ENCODE measurements at regions not wholly inside any gene's neighbourhood (a gene's known extent, or its start where the extent isn't known, plus 50 kb on each side); places are given as distances from the start of the nearest gene placed in this dataset.
"Not testable (repeated sequence)": the region's sequence is repeated elsewhere in the genome, so short reads cannot be mapped to it uniquely, and the experiment has no call there.

GRCh38 chr2:95670686-95671085 is 78.9 kb downstream of the TRIM43 start:
- no peak overlapping the region for H3K4me3 ChIP-seq (ENCODE audit: low read depth in 1 of 2, low read length in 2 of 2)
- H3K4me1 ChIP-seq (ENCODE audit: insufficient read depth, low read length): peaks cover 27% of the 10 kb centered on the region
- no peak for ATAC-seq (ENCODE audit: insufficient read depth, low read depth)
- no peaks in the 10 kb centered on the region for H4K20me1 ChIP-seq (ENCODE audit: insufficient read depth, low read length)
- no peak overlapping the region for H2AFZ ChIP-seq (ENCODE audit: low read depth, low read length)
- H3K9ac ChIP-seq (ENCODE audit: low read depth, low read length): no peak overlapping the region
- no peak for DNase-seq
- peaks cover 7% of the 10 kb centered on the region for H3K27me3 ChIP-seq (ENCODE audit: insufficient read depth, low read length, poor library complexity)
- no peak for TF ChIP-seq CTCF (IDR thresholded peaks at IDR 0.05; ENCODE audit: borderline replicate concordance, extremely low read depth, low read length, poor library complexity, severe bottlenecking)
- TF ChIP-seq EZH2 (IDR thresholded peaks at IDR 0.05; ENCODE audit: borderline replicate concordance, low read depth, low read length, severe bottlenecking): no peak
- H3K36me3 ChIP-seq (ENCODE audit: insufficient read depth, low read length): no peaks in the 10 kb centered on the region
- no peaks in the 10 kb centered on the region for H3K79me2 ChIP-seq (ENCODE audit: insufficient read depth, low read length)
- H3K9me3 ChIP-seq (ENCODE audit: insufficient read depth, low read length, severe bottlenecking): no peaks in the 10 kb centered on the region
- no peak overlapping the region for H3K4me2 ChIP-seq (ENCODE audit: insufficient read depth, low read length)
- no peak overlapping the region for H3K27ac ChIP-seq (ENCODE audit: low read length)

- H4K20me1 ChIP-seq (ENCODE audit: insufficient read depth, low read length); ATAC-seq (ENCODE audit: insufficient read depth, low read depth); H3K9me3 ChIP-seq (ENCODE audit: insufficient read depth, low read length, severe bottlenecking); H3K79me2 ChIP-seq (ENCODE audit: insufficient read depth, low read length); H2AFZ ChIP-seq (ENCODE audit: low read depth, low read length); H3K4me2 ChIP-seq (ENCODE audit: insufficient read depth, low read length); H3K9ac ChIP-seq (ENCODE audit: low read depth, low read length); H3K4me3 ChIP-seq (ENCODE audit: low read depth in 1 of 2, low read length in 2 of 2); H3K27me3 ChIP-seq (ENCODE audit: insufficient read depth, low read length, poor library complexity); H3K27ac ChIP-seq (ENCODE audit: low read length); DNase-seq; H3K36me3 ChIP-seq (ENCODE audit: insufficient read depth, low read length): not testable (repeated sequence)
- peaks cover 27% of the 10 kb centered on the region for H3K4me1 ChIP-seq (ENCODE audit: insufficient read depth, low read length)
Observed at GRCh38 chr2:95671171-95671570, 79.4 kb downstream of the TRIM43 start.

GRCh38 chr2:95671992-95672391 is 80.2 kb downstream of the TRIM43 start:
- H3K27ac ChIP-seq (ENCODE audit: low read length); H3K9me3 ChIP-seq (ENCODE audit: insufficient read depth, low read length, severe bottlenecking): not testable (repeated sequence)

GRCh38 chr2:95672500-95672899 is 80.7 kb downstream of the TRIM43 start:
- H3K27ac ChIP-seq (ENCODE audit: low read length); H3K4me2 ChIP-seq (ENCODE audit: insufficient read depth, low read length); H3K4me3 ChIP-seq (ENCODE audit: low read depth in 1 of 2, low read length in 2 of 2); H3K36me3 ChIP-seq (ENCODE audit: insufficient read depth, low read length); H3K27me3 ChIP-seq (ENCODE audit: insufficient read depth, low read length, poor library complexity); H2AFZ ChIP-seq (ENCODE audit: low read depth, low read length); DNase-seq; H3K79me2 ChIP-seq (ENCODE audit: insufficient read depth, low read length); ATAC-seq (ENCODE audit: insufficient read depth, low read depth); H3K9me3 ChIP-seq (ENCODE audit: insufficient read depth, low read length, severe bottlenecking); H3K9ac ChIP-seq (ENCODE audit: low read depth, low read length); H4K20me1 ChIP-seq (ENCODE audit: insufficient read depth, low read length): not testable (repeated sequence)
- peaks cover 27% of the 10 kb centered on the region for H3K4me1 ChIP-seq (ENCODE audit: insufficient read depth, low read length)

More at GRCh38 chr2:95671992-95672391, 80.2 kb downstream of the TRIM43 start:
- not testable (repeated sequence) for H3K4me2 ChIP-seq (ENCODE audit: insufficient read depth, low read length); H3K36me3 ChIP-seq (ENCODE audit: insufficient read depth, low read length); H2AFZ ChIP-seq (ENCODE audit: low read depth, low read length); H3K4me3 ChIP-seq (ENCODE audit: low read depth in 1 of 2, low read length in 2 of 2); DNase-seq; H3K9ac ChIP-seq (ENCODE audit: low read depth, low read length); H4K20me1 ChIP-seq (ENCODE audit: insufficient read depth, low read length); ATAC-seq (ENCODE audit: insufficient read depth, low read depth); H3K79me2 ChIP-seq (ENCODE audit: insufficient read depth, low read length); H3K27me3 ChIP-seq (ENCODE audit: insufficient read depth, low read length, poor library complexity)
- peaks cover 27% of the 10 kb centered on the region for H3K4me1 ChIP-seq (ENCODE audit: insufficient read depth, low read length)

GRCh38 chr2:95674186-95674585 is 82.4 kb downstream of the TRIM43 start:
- Histone ChIP-seq H3K9me3 (ENCODE audit: insufficient read depth, low read length, severe bottlenecking) (no peaks in the 10 kb centered on the region), H3K4me2 (ENCODE audit: insufficient read depth, low read length) (no peak overlapping the region), H3K27me3 (ENCODE audit: insufficient read depth, low read length, poor library complexity) (peaks cover 10% of the 10 kb centered on the region), H3K4me3 (ENCODE audit: low read depth in 1 of 2, low read length in 2 of 2) (no peak overlapping the region), H3K4me1 (ENCODE audit: insufficient read depth, low read length) (peaks cover 14% of the 10 kb centered on the region), H3K9ac (ENCODE audit: low read depth, low read length) (no peak overlapping the region), H3K36me3 (ENCODE audit: insufficient read depth, low read length) (no peaks in the 10 kb centered on the region), H2AFZ (ENCODE audit: low read depth, low read length) (no peak overlapping the region), H3K27ac (ENCODE audit: low read length) (no peak overlapping the region), H4K20me1 (ENCODE audit: insufficient read depth, low read length) (no peaks in the 10 kb centered on the region), H3K79me2 (ENCODE audit: insufficient read depth, low read length) (no peaks in the 10 kb centered on the region)
- no peak for TF ChIP-seq CTCF (IDR thresholded peaks at IDR 0.05; ENCODE audit: borderline replicate concordance, extremely low read depth, low read length, poor library complexity, severe bottlenecking)
- TF ChIP-seq EZH2 (IDR thresholded peaks at IDR 0.05; ENCODE audit: borderline replicate concordance, low read depth, low read length, severe bottlenecking): no peak
- ATAC-seq (ENCODE audit: insufficient read depth, low read depth) (no peak), DNase-seq (no peak)

GRCh38 chr2:95676573-95676972 is 84.8 kb downstream of the TRIM43 start:
- not testable (repeated sequence) for H2AFZ ChIP-seq (ENCODE audit: low read depth, low read length); H3K4me1 ChIP-seq (ENCODE audit: insufficient read depth, low read length); DNase-seq; H3K79me2 ChIP-seq (ENCODE audit: insufficient read depth, low read length); H3K4me2 ChIP-seq (ENCODE audit: insufficient read depth, low read length); ATAC-seq (ENCODE audit: insufficient read depth, low read depth); H3K4me3 ChIP-seq (ENCODE audit: low read depth in 1 of 2, low read length in 2 of 2); H3K36me3 ChIP-seq (ENCODE audit: insufficient read depth, low read length); H3K27me3 ChIP-seq (ENCODE audit: insufficient read depth, low read length, poor library complexity); H3K27ac ChIP-seq (ENCODE audit: low read length); H4K20me1 ChIP-seq (ENCODE audit: insufficient read depth, low read length); H3K9ac ChIP-seq (ENCODE audit: low read depth, low read length); H3K9me3 ChIP-seq (ENCODE audit: insufficient read depth, low read length, severe bottlenecking)

Data from DND-41 (cell line).